Chondrocyte (in vitro differentiated cells): ENCODE measurements at regions not wholly inside any gene's neighbourhood (a gene's known extent, or its start where the extent isn't known, plus 50 kb on each side); places are given as distances from the start of the nearest gene placed in this dataset.

Experiments
- DNase-seq: peaks from one replicate; pipeline ENCODE4 v3.0.0; 2021; ENCODE audit warnings: mixed read lengths, low spot score
- H3K27ac Mint-ChIP-seq: one replicate; pipeline ENCODE4 v1.8.0; 2021; ENCODE audit warnings: mild to moderate bottlenecking, moderate library complexity, mixed read lengths; ENCODE audit not compliant: unreplicated experiment
- H3K27me3 Mint-ChIP-seq: 2 replicates; pipeline ENCODE4 v1.8.0; 2021; ENCODE audit warnings: low read depth, mixed read lengths
- H3K36me3 Mint-ChIP-seq: 2 replicates; pipeline ENCODE4 v1.8.0; 2021; ENCODE audit warnings: low read depth, mixed read lengths
- H3K4me1 Mint-ChIP-seq: 2 replicates; pipeline ENCODE4 v1.8.0; 2021; ENCODE audit warnings: low read depth, mild to moderate bottlenecking, mixed read lengths
- H3K4me3 Mint-ChIP-seq: one replicate; pipeline ENCODE4 v1.8.0; 2021; ENCODE audit warnings: mild to moderate bottlenecking, moderate library complexity, mixed read lengths; ENCODE audit not compliant: unreplicated experiment
- H3K9me3 Mint-ChIP-seq: 2 replicates; pipeline ENCODE4 v1.8.0; 2021; ENCODE audit warnings: low read depth, mixed read lengths
- TF ChIP-seq, protein P1 (sequence below): fragments of 200-600 bp; sonication (generic); IDR thresholded peaks from 2 replicates; pipeline ENCODE4 v1.5.0; 2021; ENCODE audit warnings: antibody characterized with exemption, mild to moderate bottlenecking, moderate library complexity

DNA sequence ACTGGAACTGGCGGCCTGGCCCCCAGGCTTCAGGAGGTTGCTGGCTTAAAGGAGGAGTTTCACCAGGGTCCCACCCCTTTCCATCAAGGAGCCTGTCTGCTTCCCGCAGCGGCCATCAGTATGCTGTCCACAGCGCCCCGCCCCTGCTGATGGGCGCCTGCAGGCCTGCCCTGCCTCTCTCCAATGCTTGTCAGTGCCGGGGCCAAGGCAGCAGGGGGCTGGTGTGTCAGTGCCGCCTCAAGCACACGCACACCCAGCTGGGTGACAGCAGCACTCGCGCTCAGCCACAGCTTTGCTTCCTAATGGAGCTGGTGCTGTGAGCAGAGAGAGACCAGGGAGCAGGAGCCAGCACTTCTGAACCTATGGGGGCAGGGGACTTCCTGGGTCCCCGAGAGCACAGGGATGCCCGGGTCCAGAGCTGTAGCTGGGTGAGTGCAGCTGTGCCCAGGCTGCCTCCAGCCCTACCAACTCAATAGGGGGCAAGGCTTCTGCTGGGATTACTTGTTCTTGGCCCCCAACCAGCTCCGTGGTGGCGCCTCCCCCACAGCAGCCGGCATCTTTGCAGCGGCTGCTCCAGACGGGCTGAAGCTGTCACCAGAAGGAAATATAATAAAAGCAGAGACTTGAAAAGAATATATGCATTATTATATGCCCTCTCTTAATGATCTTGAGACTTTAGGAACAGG is 377.2 kb upstream of the LRATD1 start:
- H3K27ac Mint-ChIP-seq = no peak overlapping the region
- no peak overlapping the region for H3K4me3 Mint-ChIP-seq
- peaks cover 3% of the 10 kb centered on the region for H3K9me3 Mint-ChIP-seq
- DNase-seq = peak; percentile 72
- TF ChIP-seq, protein P1, sequence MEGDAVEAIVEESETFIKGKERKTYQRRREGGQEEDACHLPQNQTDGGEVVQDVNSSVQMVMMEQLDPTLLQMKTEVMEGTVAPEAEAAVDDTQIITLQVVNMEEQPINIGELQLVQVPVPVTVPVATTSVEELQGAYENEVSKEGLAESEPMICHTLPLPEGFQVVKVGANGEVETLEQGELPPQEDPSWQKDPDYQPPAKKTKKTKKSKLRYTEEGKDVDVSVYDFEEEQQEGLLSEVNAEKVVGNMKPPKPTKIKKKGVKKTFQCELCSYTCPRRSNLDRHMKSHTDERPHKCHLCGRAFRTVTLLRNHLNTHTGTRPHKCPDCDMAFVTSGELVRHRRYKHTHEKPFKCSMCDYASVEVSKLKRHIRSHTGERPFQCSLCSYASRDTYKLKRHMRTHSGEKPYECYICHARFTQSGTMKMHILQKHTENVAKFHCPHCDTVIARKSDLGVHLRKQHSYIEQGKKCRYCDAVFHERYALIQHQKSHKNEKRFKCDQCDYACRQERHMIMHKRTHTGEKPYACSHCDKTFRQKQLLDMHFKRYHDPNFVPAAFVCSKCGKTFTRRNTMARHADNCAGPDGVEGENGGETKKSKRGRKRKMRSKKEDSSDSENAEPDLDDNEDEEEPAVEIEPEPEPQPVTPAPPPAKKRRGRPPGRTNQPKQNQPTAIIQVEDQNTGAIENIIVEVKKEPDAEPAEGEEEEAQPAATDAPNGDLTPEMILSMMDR = no peak
- H3K36me3 Mint-ChIP-seq = no peaks in the 10 kb centered on the region
- H3K27me3 Mint-ChIP-seq = no peaks in the 10 kb centered on the region
- no peaks in the 10 kb centered on the region for H3K4me1 Mint-ChIP-seq

DNA sequence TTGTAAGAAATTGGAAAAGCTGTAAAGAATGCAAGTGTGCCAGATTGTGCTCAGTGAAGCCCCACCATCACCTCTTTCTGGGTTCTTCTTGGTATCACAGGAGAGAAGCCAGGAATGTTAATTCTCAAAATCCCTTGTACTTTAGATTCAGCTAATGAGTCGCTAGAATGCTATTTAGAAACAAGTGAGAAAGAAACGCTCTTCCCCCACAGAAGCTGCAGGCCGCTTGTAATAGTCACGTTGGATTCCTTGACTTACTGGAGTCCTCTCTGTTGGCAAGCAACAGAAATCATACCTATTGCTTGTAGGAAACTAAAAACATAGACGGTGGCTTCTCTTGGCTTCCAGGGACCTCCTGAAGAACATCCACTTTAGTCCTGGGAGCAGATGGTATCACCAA is 375.6 kb upstream of the LRATD1 start:
- Mint-ChIP-seq H3K9me3 (no peaks in the 10 kb centered on the region), H3K27ac (no peak overlapping the region), H3K4me1 (no peaks in the 10 kb centered on the region), H3K27me3 (no peaks in the 10 kb centered on the region), H3K36me3 (no peaks in the 10 kb centered on the region), H3K4me3 (no peak overlapping the region)
- no peak for DNase-seq
- TF ChIP-seq, protein P1 = no peak

DNA sequence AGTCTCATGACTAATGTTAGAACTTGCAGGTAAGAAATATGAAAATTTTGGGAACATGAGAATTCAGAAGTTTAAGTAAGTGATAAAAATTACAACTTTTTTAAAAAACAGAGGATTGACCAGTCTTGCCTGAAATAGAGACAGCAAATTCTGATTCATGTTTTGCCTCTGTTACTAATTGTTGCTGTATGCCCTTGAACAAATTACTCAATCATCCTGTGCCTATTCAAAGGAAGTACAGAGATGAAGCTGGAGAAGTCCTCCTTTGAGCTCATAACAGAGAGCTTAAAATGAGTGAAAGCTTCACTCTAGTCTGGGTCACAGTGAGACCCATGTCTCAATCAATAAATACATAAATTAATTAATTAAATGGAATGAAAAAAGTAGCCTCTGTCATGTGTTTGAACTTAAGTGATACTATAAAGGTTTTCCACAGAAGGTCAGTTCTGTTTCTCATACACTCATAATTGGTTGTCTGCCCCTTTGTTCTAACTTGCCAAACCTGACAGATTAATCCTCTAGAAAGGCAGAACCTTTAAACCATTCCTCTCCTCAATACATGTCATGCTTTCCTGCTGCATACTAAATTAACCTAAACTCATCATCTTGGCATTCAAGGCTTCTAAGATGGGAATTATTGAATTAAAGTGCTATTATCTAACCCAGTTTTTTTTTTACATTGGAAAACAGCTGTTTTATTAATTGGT is 374.6 kb upstream of the LRATD1 start:
- no peaks in the 10 kb centered on the region for H3K4me1 Mint-ChIP-seq

DNA sequence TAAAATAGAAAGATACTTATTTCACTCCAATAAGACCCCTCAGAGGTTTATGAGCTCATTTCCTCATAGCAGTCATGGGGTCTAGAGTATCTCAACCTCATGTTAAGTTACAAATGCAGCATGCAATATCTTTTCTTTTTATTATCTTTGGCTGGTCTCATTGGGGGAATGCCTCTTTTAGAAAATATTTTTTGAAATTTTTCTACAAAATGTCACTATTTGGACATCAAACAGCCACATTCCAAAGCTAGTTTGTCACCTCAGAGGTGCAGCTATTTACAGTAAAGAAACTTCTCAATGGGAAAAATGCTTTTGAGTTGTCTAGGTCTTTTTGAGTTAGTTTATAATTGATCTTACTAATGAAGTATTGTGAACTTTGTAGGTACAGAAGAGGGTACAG is 370.7 kb upstream of the LRATD1 start:
- no peak for DNase-seq
- Mint-ChIP-seq H3K27me3 (peaks cover 3% of the 10 kb centered on the region), H3K4me1 (no peaks in the 10 kb centered on the region), H3K36me3 (no peaks in the 10 kb centered on the region), H3K9me3 (no peaks in the 10 kb centered on the region), H3K4me3 (no peak overlapping the region), H3K27ac (no peak overlapping the region)
- TF ChIP-seq, protein P1 = no peak

More for the DNA sequence above, 374.6 kb upstream of the LRATD1 start:
- H3K9me3 Mint-ChIP-seq = no peaks in the 10 kb centered on the region
- TF ChIP-seq, protein P1 = no peak
- no peak overlapping the region for H3K4me3 Mint-ChIP-seq
- no peak overlapping the region for H3K27ac Mint-ChIP-seq
- no peak for DNase-seq
- H3K27me3 Mint-ChIP-seq = no peaks in the 10 kb centered on the region
- H3K36me3 Mint-ChIP-seq = no peaks in the 10 kb centered on the region

DNA sequence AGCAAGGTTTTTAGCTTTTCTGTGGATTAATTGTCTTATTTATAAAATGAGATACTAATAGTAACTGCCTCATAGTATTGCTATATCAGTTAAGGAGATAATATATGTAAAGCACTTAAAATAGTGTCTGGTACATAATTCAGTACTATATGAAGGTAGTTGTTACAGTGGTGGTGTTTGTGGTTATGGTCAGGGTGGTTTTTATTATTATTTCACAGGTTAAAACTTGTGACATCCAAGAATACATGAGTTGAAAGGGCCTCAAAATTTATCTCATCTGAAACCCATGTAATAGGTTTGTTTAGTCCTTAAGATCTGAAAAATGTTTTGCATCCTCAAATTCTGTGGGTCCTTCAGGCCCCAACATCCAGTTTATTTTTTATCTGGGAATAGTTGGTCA is 369.5 kb upstream of the LRATD1 start:
- no peaks in the 10 kb centered on the region for H3K4me1 Mint-ChIP-seq
- no peaks in the 10 kb centered on the region for H3K9me3 Mint-ChIP-seq
- H3K27me3 Mint-ChIP-seq = peaks cover 3% of the 10 kb centered on the region
- no peak overlapping the region for H3K27ac Mint-ChIP-seq
- no peak for DNase-seq
- no peaks in the 10 kb centered on the region for H3K36me3 Mint-ChIP-seq
- H3K4me3 Mint-ChIP-seq = no peak overlapping the region
- TF ChIP-seq, protein P1 = no peak
